Activated CD8-positive, alpha-beta memory T cell treated with anti-CD3 and anti-CD28 coated beads, Interleukin-2, amount 10 ng/mL, durations not matched to agents 7 days and 5 days (primary cell): ENCODE measurements at regions not wholly inside any gene's neighbourhood (a gene's known extent, or its start where the extent isn't known, plus 50 kb on each side); places are given as distances from the start of the nearest gene placed in this dataset.

Experiments used
- ATAC-seq: fragments of 150-1000 bp; cut with Tn5 transposase; one replicate; pipeline ENCODE4 v1.10.0; 2021; ENCODE audit warnings: moderate library complexity
- CTCF ChIA-PET: fragments of 350-600 bp; sonication (Branson Sonifier 250); formaldehyde crosslinking; loops from one replicate; lab custom pipeline; 2021; ENCODE audit warnings: antibody characterized with exemption; lab: Charles Lee
- DNase-seq: peaks from one replicate; pipeline ENCODE4 v3.0.0-alpha.2; 2020
- H3K27ac Mint-ChIP-seq: one replicate; pipeline ENCODE4 v1.8.0; 2021; ENCODE audit warnings: mild to moderate bottlenecking, mixed read lengths
- H3K27me3 Mint-ChIP-seq: one replicate; pipeline ENCODE4 v1.8.0; 2021; ENCODE audit warnings: mixed read lengths
- H3K36me3 Mint-ChIP-seq: one replicate; pipeline ENCODE4 v1.8.0; 2021; ENCODE audit warnings: mild to moderate bottlenecking, mixed read lengths
- H3K4me1 Mint-ChIP-seq: one replicate; pipeline ENCODE4 v1.8.0; 2021; ENCODE audit warnings: mixed read lengths
- H3K4me3 Mint-ChIP-seq: one replicate; pipeline ENCODE4 v1.8.0; 2021; ENCODE audit warnings: mild to moderate bottlenecking, moderate library complexity, mixed read lengths
- H3K9me3 Mint-ChIP-seq: one replicate; pipeline ENCODE4 v1.8.0; 2022; ENCODE audit warnings: low read depth, mixed read lengths

DNA sequence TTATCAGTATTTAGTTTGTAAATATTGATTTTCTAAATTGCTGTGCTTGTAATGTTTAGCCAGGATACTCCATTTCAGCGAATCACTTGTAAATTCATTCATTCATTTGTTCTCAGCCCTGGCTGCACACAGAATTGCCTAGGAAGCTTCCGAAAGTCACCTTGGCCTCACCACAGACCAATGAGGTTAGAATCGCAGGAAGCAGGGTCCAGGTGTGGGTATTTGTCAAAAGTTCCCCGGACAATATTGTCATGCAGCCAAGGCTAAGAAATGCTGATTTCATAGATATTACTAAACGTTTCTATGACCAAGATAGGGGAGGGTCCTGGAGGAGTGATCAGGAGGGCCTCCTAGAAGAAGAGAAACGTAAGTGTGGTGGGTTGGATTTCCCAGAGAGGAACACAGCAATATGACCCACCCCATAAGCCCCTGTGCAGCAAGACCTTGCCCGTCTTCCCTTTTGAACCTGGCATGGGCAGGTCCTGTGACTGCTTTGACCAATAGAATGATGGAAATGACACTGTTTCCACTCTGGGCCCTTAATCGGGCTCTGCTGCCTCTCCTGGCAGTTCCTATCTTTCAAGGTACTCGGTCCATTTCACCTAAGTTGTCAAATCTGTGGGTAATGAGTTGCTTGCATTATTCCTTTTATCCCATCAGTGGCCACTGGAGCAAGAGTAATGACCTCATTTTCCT lies 238.7 kb downstream of the FOXL1 start:
- Mint-ChIP-seq H3K4me3 (no peak overlapping the region), H3K27me3 (peaks cover 13% of the 10 kb centered on the region), H3K4me1 (no peaks in the 10 kb centered on the region), H3K27ac (no peak overlapping the region), H3K9me3 (no peaks in the 10 kb centered on the region), H3K36me3 (no peaks in the 10 kb centered on the region)
- CTCF ChIA-PET = no interaction called here
- no peak for ATAC-seq
- no peak for DNase-seq

GRCh38 chr16:86818671-86819532 lies 240.6 kb downstream of the FOXL1 start:
- CTCF ChIA-PET = no interaction called here
- ATAC-seq = no peak
- Mint-ChIP-seq H3K4me1 (no peaks in the 10 kb centered on the region), H3K9me3 (no peaks in the 10 kb centered on the region), H3K27ac (no peak overlapping the region), H3K36me3 (no peaks in the 10 kb centered on the region), H3K27me3 (peaks cover 13% of the 10 kb centered on the region), H3K4me3 (no peak overlapping the region)
- no peak for DNase-seq

DNA sequence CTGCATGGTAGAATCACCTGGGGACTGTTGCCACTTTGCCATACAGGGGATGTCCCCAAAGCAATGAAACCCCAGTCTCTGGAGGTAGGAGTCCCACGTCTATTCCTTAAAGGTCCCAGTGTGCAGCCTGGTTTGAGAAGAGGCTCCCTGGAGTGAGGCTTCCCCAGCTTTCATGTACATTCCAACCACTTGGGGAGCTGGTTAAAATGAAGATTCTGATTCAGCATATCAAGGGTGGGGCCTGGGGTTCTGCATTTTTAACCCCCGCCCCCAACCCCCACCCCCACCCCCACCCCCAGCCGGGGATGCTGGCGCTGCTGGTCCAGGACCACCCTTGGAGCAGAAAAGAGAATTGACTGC lies 241.2 kb downstream of the FOXL1 start:
- Mint-ChIP-seq H3K4me1 (no peaks in the 10 kb centered on the region), H3K4me3 (no peak overlapping the region), H3K27ac (no peak overlapping the region), H3K27me3 (peaks cover 13% of the 10 kb centered on the region), H3K36me3 (no peaks in the 10 kb centered on the region), H3K9me3 (no peaks in the 10 kb centered on the region)
- CTCF ChIA-PET = no interaction called here
- DNase-seq (no peak), ATAC-seq (no peak)

- H3K27me3 Mint-ChIP-seq = peaks cover 25% of the 10 kb centered on the region
- H3K36me3 Mint-ChIP-seq = no peaks in the 10 kb centered on the region
- ATAC-seq = no peak
- DNase-seq = no peak
- no peak overlapping the region for H3K4me3 Mint-ChIP-seq
- H3K9me3 Mint-ChIP-seq = no peaks in the 10 kb centered on the region
- H3K4me1 Mint-ChIP-seq = no peaks in the 10 kb centered on the region
- CTCF ChIA-PET = no interaction called here
- no peak overlapping the region for H3K27ac Mint-ChIP-seq
Measured at GRCh38 chr16:86821895-86822294, 243.5 kb downstream of the FOXL1 start.

GRCh38 chr16:86823125-86823524 lies 244.8 kb downstream of the FOXL1 start:
- no peaks in the 10 kb centered on the region for H3K36me3 Mint-ChIP-seq
- no peak overlapping the region for H3K4me3 Mint-ChIP-seq
- ATAC-seq = no peak
- H3K4me1 Mint-ChIP-seq = peaks cover 4% of the 10 kb centered on the region
- DNase-seq = no peak
- H3K27ac Mint-ChIP-seq = no peak overlapping the region
- peaks cover 31% of the 10 kb centered on the region for H3K27me3 Mint-ChIP-seq
- no peaks in the 10 kb centered on the region for H3K9me3 Mint-ChIP-seq
- CTCF ChIA-PET = no interaction called here

- Mint-ChIP-seq H3K36me3 (no peaks in the 10 kb centered on the region), H3K27me3 (peaks cover 30% of the 10 kb centered on the region), H3K4me3 (no peak overlapping the region), H3K27ac (no peak overlapping the region), H3K4me1 (peaks cover 4% of the 10 kb centered on the region), H3K9me3 (no peaks in the 10 kb centered on the region)
- ATAC-seq = no peak
- DNase-seq = no peak
- CTCF ChIA-PET = no interaction called here
Measured at GRCh38 chr16:86823888-86824671, 245.7 kb downstream of the FOXL1 start.

GRCh38 chr16:86824751-86825296 lies 246.5 kb downstream of the FOXL1 start:
- ATAC-seq = no peak
- H3K36me3 Mint-ChIP-seq = no peaks in the 10 kb centered on the region
- no peak overlapping the region for H3K27ac Mint-ChIP-seq
- peaks cover 28% of the 10 kb centered on the region for H3K27me3 Mint-ChIP-seq
- H3K4me3 Mint-ChIP-seq = no peak overlapping the region
- H3K4me1 Mint-ChIP-seq = peaks cover 4% of the 10 kb centered on the region
- DNase-seq = no peak
- CTCF ChIA-PET = no interaction called here
- no peaks in the 10 kb centered on the region for H3K9me3 Mint-ChIP-seq

DNA sequence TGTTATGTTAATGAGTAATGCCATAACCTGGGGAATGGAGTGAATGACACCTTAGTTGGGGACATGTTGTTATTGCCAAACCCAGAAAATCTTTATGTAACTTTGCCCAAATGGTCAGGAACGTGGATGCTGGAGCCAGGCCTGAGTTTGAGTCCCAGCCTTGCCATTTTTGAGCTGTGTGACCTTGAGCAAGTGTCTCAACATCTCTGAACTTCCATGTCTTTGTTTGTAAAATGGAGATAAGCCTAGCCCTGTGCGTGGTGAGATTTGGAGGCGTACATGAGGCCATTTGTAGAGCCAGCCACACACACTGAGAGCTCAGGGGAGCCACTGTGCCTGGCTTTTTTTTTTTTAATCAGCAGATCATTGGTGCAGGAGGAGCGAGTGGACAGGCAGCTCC lies 247.3 kb downstream of the FOXL1 start:
- Mint-ChIP-seq H3K27ac (no peak overlapping the region), H3K9me3 (no peaks in the 10 kb centered on the region), H3K36me3 (no peaks in the 10 kb centered on the region), H3K27me3 (peaks cover 28% of the 10 kb centered on the region), H3K4me3 (no peak overlapping the region), H3K4me1 (peaks cover 4% of the 10 kb centered on the region)
- ATAC-seq = no peak
- no peak for DNase-seq
- CTCF ChIA-PET = no interaction called here

DNA sequence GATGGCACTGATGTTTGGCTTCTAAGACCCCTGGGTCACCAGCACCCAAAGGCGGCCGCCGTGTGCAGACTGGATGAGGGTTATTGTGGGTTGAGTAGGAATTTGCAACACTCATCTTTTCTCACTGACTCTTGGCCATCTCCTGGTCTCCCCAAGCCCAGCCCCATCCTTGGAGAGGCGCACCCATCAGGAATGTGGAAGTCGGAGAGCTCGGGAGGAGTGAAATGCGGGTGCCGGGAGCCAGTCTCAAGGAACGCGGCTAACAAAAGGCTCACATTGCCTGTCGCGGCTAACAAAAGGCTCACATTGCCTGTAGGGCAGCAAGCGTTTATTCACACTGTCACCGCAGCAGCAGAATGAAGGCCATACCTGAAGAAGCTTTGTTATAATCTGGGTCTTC lies 248.6 kb downstream of the FOXL1 start:
- Mint-ChIP-seq H3K36me3 (no peaks in the 10 kb centered on the region), H3K27ac (no peak overlapping the region), H3K4me3 (no peak overlapping the region), H3K4me1 (peaks cover 4% of the 10 kb centered on the region), H3K27me3 (peaks cover 30% of the 10 kb centered on the region), H3K9me3 (no peaks in the 10 kb centered on the region)
- DNase-seq (no peak), ATAC-seq (no peak)
- CTCF ChIA-PET = no interaction called here

- DNase-seq (no peak), ATAC-seq (no peak)
- H3K27me3 Mint-ChIP-seq = peaks cover 31% of the 10 kb centered on the region
- H3K36me3 Mint-ChIP-seq = no peaks in the 10 kb centered on the region
- no peak overlapping the region for H3K4me3 Mint-ChIP-seq
- H3K4me1 Mint-ChIP-seq = peaks cover 4% of the 10 kb centered on the region
- CTCF ChIA-PET = no interaction called here
- no peak overlapping the region for H3K27ac Mint-ChIP-seq
- no peaks in the 10 kb centered on the region for H3K9me3 Mint-ChIP-seq
Measured at GRCh38 chr16:86827521-86827920, 249.2 kb downstream of the FOXL1 start.

DNA sequence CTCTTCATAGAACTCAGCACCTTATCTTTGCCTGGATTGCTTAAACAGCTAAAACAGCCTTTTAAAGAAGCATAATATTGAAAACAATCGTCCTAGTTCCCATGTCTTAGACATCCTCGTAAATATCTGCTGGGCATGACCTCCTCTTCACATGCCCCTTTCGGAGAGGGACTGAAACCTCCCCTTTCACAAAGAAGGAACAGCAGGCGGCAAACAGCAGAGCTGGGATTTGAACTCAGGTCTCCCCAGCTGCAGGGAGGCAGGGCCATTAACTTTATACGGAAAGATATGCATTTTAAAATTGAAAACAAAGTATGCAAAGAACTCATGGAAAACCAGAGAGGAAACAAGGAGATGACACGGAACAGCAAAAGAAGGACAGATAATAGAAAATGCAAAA lies 249.9 kb downstream of the FOXL1 start:
- H3K4me1 Mint-ChIP-seq = peaks cover 4% of the 10 kb centered on the region
- H3K27me3 Mint-ChIP-seq = peaks cover 31% of the 10 kb centered on the region
- H3K9me3 Mint-ChIP-seq = no peaks in the 10 kb centered on the region
- no peaks in the 10 kb centered on the region for H3K36me3 Mint-ChIP-seq
- H3K27ac Mint-ChIP-seq = no peak overlapping the region
- H3K4me3 Mint-ChIP-seq = no peak overlapping the region
- DNase-seq (no peak), ATAC-seq (no peak)
- CTCF ChIA-PET = no interaction called here

- Mint-ChIP-seq H3K9me3 (no peaks in the 10 kb centered on the region), H3K27me3 (peaks cover 35% of the 10 kb centered on the region), H3K4me3 (no peak overlapping the region), H3K27ac (no peak overlapping the region), H3K36me3 (no peaks in the 10 kb centered on the region), H3K4me1 (peaks cover 4% of the 10 kb centered on the region)
- DNase-seq = no peak
- no peak for ATAC-seq
- CTCF ChIA-PET = no interaction called here
Measured at GRCh38 chr16:86828653-86829052, 250.3 kb downstream of the FOXL1 start.

- H3K27ac Mint-ChIP-seq = no peak overlapping the region
- CTCF ChIA-PET = no interaction called here
- no peak for DNase-seq
- peaks cover 26% of the 10 kb centered on the region for H3K27me3 Mint-ChIP-seq
- no peak for ATAC-seq
- H3K9me3 Mint-ChIP-seq = no peaks in the 10 kb centered on the region
- H3K4me3 Mint-ChIP-seq = no peak overlapping the region
- peaks cover 4% of the 10 kb centered on the region for H3K4me1 Mint-ChIP-seq
- H3K36me3 Mint-ChIP-seq = no peaks in the 10 kb centered on the region
Measured at GRCh38 chr16:86831366-86831765, 253.0 kb downstream of the FOXL1 start.
